ENCODE measurements at regions not wholly inside any gene's neighbourhood (a gene's known extent, or its start where the extent isn't known, plus 50 kb on each side); places are given as distances from the start of the nearest gene placed in this dataset.

DNA sequence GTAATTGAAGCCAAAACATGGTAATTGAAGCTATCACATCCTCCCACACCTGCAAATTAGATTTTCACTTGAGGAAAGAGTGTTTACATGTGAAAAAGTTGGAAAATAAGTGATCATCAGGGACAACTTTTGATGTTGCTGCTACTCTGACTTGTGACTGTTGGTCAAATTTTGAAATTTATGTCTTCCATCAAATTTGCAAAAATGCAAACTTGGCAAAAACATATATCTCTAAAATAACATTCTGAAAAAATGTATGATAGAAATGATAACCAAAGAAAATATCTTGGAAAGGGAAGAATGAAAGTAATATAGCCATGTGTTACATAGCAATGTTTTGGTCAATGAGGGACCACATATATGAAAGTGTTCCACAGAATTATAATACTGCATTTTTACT, 703.9 kb upstream of the SEMA6D start:
- no peak for TF ChIP-seq POLR2A (IDR thresholded peaks at IDR 0.05)
- TF ChIP-seq, protein P1, sequence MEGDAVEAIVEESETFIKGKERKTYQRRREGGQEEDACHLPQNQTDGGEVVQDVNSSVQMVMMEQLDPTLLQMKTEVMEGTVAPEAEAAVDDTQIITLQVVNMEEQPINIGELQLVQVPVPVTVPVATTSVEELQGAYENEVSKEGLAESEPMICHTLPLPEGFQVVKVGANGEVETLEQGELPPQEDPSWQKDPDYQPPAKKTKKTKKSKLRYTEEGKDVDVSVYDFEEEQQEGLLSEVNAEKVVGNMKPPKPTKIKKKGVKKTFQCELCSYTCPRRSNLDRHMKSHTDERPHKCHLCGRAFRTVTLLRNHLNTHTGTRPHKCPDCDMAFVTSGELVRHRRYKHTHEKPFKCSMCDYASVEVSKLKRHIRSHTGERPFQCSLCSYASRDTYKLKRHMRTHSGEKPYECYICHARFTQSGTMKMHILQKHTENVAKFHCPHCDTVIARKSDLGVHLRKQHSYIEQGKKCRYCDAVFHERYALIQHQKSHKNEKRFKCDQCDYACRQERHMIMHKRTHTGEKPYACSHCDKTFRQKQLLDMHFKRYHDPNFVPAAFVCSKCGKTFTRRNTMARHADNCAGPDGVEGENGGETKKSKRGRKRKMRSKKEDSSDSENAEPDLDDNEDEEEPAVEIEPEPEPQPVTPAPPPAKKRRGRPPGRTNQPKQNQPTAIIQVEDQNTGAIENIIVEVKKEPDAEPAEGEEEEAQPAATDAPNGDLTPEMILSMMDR (IDR thresholded peaks at IDR 0.05) = no peak

Data from lower leg skin (tissue), 3 donors.